ENCODE measurements at regions not wholly inside any gene's neighbourhood (a gene's known extent, or its start where the extent isn't known, plus 50 kb on each side); places are given as distances from the start of the nearest gene placed in this dataset.
"Not testable (repeated sequence)": the region's sequence is repeated elsewhere in the genome, so short reads cannot be mapped to it uniquely, and the experiment has no call there.

DNA sequence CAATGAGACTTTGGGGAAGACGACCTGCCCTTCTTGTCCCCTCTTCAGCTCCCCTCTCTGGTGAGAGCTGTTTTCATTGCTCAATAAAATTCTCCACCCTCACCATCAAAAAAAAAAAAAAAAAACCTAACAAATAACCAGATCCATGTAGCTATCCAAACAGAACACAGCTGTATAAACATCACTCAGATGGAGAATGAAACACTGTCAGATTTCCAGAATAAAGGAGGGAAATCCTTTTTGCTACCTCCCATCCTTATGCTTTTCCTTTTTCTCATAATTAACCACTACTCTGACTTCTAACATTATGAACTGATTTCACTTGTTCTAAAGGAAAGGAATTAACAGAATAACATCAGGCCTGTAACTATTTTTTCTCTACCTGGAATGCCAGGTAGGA, 155.6 kb downstream of the PPP4R3C start:
- no peak overlapping the region for H3K4me3 Mint-ChIP-seq (ENCODE audit: unreplicated experiment)
- H3K27ac Mint-ChIP-seq (ENCODE audit: unreplicated experiment) = no peak overlapping the region
- peaks cover 20% of the 10 kb centered on the region for H3K9me3 Mint-ChIP-seq (ENCODE audit: unreplicated experiment)

DNA sequence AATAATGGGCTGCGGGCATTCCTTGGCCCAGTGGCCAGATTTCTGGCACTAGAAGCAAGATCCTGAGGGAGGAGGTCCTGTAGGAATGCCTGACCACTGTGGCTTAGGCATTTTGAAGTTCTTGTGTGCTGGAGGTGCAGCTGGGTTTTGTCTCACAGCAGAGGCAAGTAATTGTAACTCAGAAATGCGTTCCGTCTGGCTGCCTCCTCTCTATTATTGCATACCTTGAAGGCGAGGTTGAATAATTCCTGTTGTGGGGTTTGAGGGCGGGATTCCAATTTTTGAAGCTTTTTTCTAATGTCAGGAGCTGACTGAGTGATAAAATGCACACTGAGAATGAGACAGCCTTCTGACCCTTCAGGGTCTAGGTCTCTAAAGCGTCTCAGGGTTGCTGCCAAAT, 170.6 kb downstream of the PPP4R3C start:
- H3K9me3 Mint-ChIP-seq (ENCODE audit: unreplicated experiment); H3K27ac Mint-ChIP-seq (ENCODE audit: unreplicated experiment); DNase-seq (ENCODE audit: extremely low spot score, unreplicated experiment); H3K4me1 Mint-ChIP-seq (ENCODE audit: unreplicated experiment); H3K36me3 Mint-ChIP-seq (ENCODE audit: unreplicated experiment); H3K27me3 Mint-ChIP-seq (ENCODE audit: unreplicated experiment); H3K4me3 Mint-ChIP-seq (ENCODE audit: unreplicated experiment): not testable (repeated sequence)

More for the DNA sequence above, 155.6 kb downstream of the PPP4R3C start:
- no peak for DNase-seq (ENCODE audit: extremely low spot score, unreplicated experiment)
- H3K27me3 Mint-ChIP-seq (ENCODE audit: unreplicated experiment) = no peaks in the 10 kb centered on the region
- TF ChIP-seq, protein P1, sequence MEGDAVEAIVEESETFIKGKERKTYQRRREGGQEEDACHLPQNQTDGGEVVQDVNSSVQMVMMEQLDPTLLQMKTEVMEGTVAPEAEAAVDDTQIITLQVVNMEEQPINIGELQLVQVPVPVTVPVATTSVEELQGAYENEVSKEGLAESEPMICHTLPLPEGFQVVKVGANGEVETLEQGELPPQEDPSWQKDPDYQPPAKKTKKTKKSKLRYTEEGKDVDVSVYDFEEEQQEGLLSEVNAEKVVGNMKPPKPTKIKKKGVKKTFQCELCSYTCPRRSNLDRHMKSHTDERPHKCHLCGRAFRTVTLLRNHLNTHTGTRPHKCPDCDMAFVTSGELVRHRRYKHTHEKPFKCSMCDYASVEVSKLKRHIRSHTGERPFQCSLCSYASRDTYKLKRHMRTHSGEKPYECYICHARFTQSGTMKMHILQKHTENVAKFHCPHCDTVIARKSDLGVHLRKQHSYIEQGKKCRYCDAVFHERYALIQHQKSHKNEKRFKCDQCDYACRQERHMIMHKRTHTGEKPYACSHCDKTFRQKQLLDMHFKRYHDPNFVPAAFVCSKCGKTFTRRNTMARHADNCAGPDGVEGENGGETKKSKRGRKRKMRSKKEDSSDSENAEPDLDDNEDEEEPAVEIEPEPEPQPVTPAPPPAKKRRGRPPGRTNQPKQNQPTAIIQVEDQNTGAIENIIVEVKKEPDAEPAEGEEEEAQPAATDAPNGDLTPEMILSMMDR (IDR thresholded peaks at IDR 0.05) = no peak
- H3K4me1 Mint-ChIP-seq (ENCODE audit: unreplicated experiment) = no peaks in the 10 kb centered on the region
- no peaks in the 10 kb centered on the region for H3K36me3 Mint-ChIP-seq (ENCODE audit: unreplicated experiment)

DNA sequence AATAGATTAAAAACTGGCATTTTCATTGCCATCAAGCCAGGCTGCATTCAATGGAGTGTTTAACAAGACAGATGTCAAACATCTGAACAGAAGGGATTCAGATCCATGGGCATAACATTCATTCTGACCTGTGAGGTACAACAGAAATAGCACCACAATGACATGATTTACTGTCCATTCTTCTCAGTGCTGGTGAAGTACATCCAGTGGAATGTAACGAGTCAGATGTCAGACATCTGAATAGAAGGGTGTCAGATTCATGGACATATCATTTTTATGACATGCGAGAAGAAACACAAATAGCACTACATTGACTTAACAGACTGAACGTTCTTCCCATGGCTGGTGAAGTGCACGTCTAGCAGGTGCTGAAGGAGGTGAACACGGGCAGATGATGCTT, 186.4 kb downstream of the PPP4R3C start:
- Mint-ChIP-seq H3K27ac (ENCODE audit: unreplicated experiment) (no peak overlapping the region), H3K4me3 (ENCODE audit: unreplicated experiment) (no peak overlapping the region), H3K27me3 (ENCODE audit: unreplicated experiment) (no peaks in the 10 kb centered on the region), H3K36me3 (ENCODE audit: unreplicated experiment) (no peaks in the 10 kb centered on the region), H3K4me1 (ENCODE audit: unreplicated experiment) (no peaks in the 10 kb centered on the region), H3K9me3 (ENCODE audit: unreplicated experiment) (peaks cover 32% of the 10 kb centered on the region)
- DNase-seq (ENCODE audit: extremely low spot score, unreplicated experiment) = no peak
- TF ChIP-seq, protein P1 (IDR thresholded peaks at IDR 0.05) = no peak

DNA sequence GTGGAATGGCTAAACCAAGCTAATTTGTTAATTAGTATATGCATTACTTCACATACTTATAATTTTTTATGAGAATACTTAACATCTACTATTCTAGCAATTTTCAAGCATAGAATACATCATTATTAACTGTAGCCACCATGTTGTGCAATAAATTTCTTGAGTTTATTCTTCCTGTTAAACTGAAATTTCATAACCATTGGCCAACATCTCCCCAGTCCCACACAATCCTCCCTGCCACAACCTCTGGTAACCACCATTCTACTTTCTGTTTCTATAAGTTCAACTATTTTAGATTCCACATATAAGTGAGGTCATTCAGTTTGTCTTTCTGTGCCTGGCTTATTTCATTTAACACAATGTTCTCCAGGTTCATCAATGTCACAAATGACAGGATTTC, 208.5 kb downstream of the PPP4R3C start:
- no peak for DNase-seq (ENCODE audit: extremely low spot score, unreplicated experiment)

DNA sequence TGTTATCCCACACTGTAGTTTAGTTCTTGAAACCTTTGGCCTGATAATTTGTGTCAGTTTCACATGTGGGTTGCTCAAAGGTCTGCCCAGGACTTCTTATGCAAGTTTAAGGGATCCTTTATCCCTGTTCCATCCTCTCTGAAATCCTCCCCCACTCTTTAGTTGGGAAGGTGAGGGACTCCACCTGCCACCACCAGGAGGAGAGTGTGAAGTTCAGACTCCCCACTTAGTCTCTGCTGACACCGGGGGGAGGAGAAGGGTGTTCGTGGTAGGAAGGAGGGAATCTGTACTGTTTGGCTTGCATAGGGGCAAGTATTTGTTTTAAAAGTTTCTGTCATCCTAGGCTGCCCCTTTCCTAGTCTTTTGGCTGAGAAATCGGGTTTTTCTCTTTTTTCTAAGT, 211.8 kb downstream of the PPP4R3C start:
- no peaks in the 10 kb centered on the region for H3K27me3 Mint-ChIP-seq (ENCODE audit: unreplicated experiment)

More for the DNA sequence above, 208.5 kb downstream of the PPP4R3C start:
- H3K27me3 Mint-ChIP-seq (ENCODE audit: unreplicated experiment) = no peaks in the 10 kb centered on the region
- no peaks in the 10 kb centered on the region for H3K4me1 Mint-ChIP-seq (ENCODE audit: unreplicated experiment)
- no peaks in the 10 kb centered on the region for H3K36me3 Mint-ChIP-seq (ENCODE audit: unreplicated experiment)
- H3K9me3 Mint-ChIP-seq (ENCODE audit: unreplicated experiment) = peaks cover 13% of the 10 kb centered on the region
- TF ChIP-seq, protein P1 (IDR thresholded peaks at IDR 0.05) = no peak
- no peak overlapping the region for H3K4me3 Mint-ChIP-seq (ENCODE audit: unreplicated experiment)
- no peak overlapping the region for H3K27ac Mint-ChIP-seq (ENCODE audit: unreplicated experiment)

More for the DNA sequence above, 211.8 kb downstream of the PPP4R3C start:
- Mint-ChIP-seq H3K36me3 (ENCODE audit: unreplicated experiment) (no peaks in the 10 kb centered on the region), H3K4me3 (ENCODE audit: unreplicated experiment) (no peak overlapping the region), H3K9me3 (ENCODE audit: unreplicated experiment) (peaks cover 9% of the 10 kb centered on the region), H3K4me1 (ENCODE audit: unreplicated experiment) (no peaks in the 10 kb centered on the region), H3K27ac (ENCODE audit: unreplicated experiment) (no peak overlapping the region)
- TF ChIP-seq, protein P1 (IDR thresholded peaks at IDR 0.05) = no peak
- DNase-seq (ENCODE audit: extremely low spot score, unreplicated experiment) = no peak

Data from osteocyte (in vitro differentiated cells).